ENCODE measurements at regions not wholly inside any gene's neighbourhood (a gene's known extent, or its start where the extent isn't known, plus 50 kb on each side); places are given as distances from the start of the nearest gene placed in this dataset.

DNA sequence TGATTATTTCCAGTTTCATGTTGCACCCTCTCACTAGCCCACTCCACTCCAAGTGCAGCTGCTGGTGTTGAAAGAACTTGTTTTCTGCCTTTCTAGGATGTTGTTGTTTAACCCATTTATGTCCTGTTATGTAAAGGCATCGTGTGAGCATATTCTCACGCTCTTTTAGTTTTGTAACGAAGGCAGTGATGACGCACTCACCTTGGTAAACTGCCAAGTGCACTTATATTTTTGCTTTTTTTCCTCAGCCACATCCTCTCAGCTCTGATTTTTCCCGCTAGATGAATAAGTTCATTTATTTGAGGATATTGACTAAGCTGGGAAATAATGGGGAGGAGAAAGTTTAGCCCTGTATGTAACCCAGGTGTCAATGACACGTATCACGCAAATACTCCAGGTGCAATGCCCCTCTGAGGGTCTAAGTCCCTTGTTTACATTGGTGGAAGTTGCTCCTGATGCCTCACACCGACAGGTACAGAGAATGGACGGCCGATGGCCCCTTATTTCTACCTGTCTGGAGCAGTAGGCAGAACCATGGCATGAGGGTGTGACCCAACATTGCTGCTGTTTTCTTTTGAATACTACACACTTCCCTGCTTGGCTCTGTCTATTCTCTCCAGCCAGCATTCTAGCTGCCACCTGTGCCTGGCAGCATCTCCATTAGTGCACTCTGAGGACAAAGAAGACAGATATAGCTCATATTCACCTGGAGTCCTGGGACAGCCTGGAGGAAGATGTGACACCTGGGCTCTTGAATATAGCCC lies 132.7 kb upstream of the SLC24A3 start:
- TF ChIP-seq CTCF (IDR thresholded peaks at IDR 0.05), result no peak
- TF ChIP-seq EZH2phosphoT487 (IDR thresholded peaks at IDR 0.05), result no peak
